LoVo (cell line): ENCODE measurements at regions not wholly inside any gene's neighbourhood (a gene's known extent, or its start where the extent isn't known, plus 50 kb on each side); places are given as distances from the start of the nearest gene placed in this dataset.
A peak's percentile ranks its signal among the peaks of the same experiment; 100 is the strongest.
"Not testable (repeated sequence)": the region's sequence is repeated elsewhere in the genome, so short reads cannot be mapped to it uniquely, and the experiment has no call there.

Experiments
- DNase-seq: peaks from one replicate; pipeline ENCODE4 v3.0.0-alpha.2; 2016; ENCODE audit warnings: low spot score

DNA sequence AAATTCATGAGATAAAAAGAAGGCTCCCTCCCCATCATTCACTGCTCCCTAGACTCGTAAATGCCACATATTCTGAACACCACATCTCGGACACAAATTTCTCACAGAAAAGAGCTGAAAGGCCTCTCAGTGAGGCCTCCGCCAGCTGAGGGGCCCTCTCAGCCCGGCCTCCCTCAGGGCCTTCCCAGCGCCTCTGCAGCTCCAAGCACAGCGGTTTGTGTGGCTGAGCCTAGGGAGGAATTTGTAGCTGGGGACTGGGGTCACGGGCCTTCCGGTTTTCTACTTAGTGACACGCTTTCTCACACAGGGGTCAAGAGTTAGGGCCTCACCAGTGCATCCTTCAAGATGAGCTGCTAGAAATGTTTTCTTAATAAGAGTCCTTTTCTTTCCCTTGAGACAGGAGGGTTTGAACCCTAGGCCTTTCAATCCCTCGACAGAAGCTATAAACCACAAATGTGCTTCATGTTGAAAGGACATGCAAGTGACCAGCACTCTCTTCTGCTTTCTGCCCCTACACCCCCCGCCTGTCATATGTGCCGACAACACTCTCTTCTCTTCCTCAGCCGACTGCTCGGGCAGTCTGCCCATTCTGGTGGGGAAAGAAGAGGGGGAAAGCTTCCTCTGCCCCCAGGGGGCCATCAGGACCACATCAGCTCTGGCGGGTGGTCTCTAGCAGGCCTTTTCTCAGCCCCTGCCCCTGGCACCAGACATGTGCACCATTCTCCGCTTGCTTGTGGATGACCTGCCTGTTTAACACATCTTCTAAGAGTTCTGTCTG is 104.9 kb downstream of the CHIC2 start:
- no peak for DNase-seq

GRCh38 chr4:53956454-53956853 is 108.0 kb downstream of the CHIC2 start:
- no peak for DNase-seq

- no peak for DNase-seq
These were observed 108.4 kb downstream of the CHIC2 start for GRCh38 chr4:53956053-53956452.

DNA sequence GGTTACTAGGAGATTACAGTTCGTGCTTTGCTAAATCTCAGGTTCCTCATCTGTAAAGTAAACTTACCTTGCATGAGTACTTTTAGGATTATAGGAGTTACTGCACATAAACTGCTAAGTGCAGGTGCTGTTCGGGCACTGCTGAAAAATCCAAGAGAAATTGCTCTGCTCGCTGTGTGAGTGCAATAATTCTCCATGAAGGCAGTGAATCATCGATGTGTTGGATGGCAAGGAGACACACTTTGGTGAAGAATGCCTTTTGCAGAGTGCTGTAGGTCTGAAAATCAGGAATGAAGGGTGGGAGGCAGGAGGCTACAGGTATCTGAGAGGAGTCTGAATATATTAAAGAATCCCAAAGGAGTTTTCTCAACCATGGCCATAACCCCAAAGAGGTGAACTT is 113.0 kb downstream of the CHIC2 start:
- no peak for DNase-seq

- peak; percentile 91 for DNase-seq
These were observed 120.9 kb downstream of the CHIC2 start for GRCh38 chr4:53943345-53944085.

- no peak for DNase-seq
These were observed 121.7 kb downstream of the CHIC2 start for GRCh38 chr4:53942712-53943111.

DNA sequence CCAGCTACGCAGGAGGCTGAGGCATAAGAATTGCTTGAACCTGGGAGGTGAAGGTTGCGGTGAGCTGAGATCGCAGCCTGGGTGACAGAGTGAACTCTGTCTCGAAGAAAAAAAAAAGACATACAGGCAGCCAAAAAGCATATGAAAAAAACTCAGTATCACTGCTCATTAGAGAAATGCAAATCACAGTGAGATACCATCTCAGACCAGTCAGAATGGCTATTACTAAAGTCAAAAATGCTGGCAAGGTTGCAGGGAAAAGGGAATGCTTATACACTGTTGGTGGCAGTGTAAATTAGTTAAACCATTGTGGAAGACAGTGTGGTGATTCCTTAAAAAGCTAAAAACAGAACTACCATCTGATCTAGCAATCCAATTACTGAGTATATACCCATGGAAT is 123.1 kb downstream of the CHIC2 start:
- no peak for DNase-seq

DNA sequence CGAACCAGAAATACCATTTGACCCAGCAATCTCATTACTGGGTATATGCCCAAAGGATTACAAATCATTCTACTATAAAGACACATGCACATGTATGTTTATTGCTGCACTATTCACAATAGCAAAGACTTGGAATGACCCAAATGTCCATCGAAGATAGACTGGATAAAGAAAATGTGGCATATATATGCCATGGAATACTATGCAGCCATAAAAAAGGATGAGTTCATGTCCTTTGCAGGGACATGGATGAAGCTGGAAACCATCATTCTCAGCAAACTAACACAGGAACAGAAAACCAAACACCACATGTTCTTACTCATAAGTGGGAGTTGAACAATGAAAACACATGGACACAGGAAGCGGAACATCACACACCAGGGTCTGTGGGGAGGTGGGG is 124.5 kb downstream of the CHIC2 start:
- DNase-seq: not testable (repeated sequence)

GRCh38 chr4:53937918-53938317 is 126.5 kb downstream of the CHIC2 start:
- no peak for DNase-seq

- no peak for DNase-seq
These were observed 127.1 kb downstream of the CHIC2 start for GRCh38 chr4:53937327-53937726.

DNA sequence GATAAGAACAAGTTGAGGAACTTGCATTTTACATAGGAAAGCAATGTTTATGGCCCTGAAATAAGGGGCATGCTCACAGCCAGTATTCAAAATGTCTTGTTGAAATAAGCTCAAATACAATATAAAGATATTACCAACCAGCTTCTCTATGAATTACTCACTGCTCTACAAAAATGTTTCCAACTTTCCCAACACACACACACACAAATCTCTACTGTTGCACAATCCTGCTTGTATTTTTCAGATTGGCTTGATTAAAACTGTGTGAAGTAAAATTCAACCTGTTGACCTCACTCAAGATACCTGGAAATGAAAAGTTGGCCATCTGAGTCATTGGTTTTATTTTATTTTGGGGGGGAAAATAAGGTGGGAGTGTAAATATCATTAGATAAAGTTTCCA is 128.6 kb downstream of the CHIC2 start:
- no peak for DNase-seq

DNA sequence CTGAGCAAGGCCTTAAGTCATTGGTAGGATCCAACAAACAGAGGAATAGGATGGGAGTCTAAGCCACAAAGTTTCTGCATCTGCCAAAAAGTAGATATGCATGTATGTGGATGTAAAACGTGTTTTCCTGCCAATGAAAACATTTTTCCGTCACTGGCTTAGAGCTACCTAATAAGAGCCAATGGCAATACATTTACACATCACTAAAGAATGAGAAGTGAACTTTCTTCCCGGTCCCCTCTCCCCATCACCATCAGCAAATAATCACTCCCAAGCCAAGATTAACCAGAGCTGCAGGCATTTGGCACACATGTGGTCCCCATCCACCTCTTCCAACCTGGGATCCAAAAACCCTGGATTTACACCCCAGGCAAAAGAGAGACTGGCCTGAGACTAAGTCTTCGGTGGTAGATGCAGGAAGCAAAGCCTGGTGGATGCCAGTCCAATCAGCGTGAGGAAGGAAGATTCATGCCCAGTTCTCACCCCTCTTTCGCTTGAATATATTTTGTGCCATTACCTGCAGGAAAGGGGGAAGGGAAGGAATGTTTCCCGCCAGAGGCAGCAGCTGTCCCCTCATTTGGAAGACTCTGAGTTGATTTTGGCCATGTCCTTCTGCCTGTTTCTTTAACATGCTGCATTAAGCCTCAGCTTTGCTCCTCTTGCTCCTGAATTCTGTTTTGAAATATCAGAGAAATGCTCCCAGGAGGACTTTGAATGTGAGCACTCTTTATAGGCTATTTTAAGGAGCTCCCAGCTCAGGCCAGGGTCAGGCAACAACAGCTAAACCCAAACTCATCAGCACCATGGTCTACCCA is 131.4 kb downstream of the CHIC2 start:
- DNase-seq: no peak

DNA sequence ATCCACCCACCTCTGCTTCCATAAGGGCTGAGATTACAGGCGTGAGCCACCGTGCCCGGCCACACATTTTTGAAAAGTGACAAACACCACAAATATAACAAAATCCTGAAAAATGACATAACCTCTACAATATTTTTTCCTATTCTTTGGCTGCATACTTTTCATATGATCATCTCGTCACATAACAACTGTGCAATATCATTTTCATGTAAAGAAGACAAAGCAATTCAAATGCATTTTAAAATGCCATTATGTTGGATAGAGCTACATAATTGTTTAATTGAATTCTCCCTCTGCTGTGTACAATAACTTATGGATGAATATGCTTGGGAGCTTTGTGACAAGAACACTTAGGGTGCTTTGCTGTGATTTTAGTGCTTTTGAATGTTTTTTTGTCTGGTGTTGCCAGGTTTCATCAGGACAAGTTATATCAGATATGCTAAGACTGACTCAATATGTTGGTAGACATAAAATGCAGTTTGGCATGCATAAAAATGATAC is 132.9 kb downstream of the CHIC2 start:
- no peak for DNase-seq

- peak; percentile 71 for DNase-seq
These were observed 134.2 kb downstream of the CHIC2 start for GRCh38 chr4:53929955-53930798.

DNA sequence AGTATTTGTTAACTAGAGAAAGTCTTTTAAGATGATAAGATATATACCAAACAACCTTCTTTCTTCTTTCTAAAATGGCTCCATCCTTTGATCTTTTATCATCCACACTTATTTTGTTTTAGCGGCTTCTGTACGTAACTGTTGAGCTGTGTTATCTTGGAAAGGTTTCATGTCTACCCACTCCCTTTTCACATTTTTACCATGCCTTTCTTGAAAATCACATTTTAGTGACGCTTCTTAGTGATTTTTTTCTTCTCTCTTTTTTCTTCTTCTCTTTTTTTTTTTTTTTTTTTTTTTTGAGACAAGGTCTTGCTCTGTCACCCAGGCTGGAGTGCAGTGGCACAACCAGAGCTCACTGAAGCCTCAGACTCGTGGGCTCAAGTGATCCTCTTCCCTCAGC is 135.1 kb downstream of the CHIC2 start:
- no peak for DNase-seq

DNA sequence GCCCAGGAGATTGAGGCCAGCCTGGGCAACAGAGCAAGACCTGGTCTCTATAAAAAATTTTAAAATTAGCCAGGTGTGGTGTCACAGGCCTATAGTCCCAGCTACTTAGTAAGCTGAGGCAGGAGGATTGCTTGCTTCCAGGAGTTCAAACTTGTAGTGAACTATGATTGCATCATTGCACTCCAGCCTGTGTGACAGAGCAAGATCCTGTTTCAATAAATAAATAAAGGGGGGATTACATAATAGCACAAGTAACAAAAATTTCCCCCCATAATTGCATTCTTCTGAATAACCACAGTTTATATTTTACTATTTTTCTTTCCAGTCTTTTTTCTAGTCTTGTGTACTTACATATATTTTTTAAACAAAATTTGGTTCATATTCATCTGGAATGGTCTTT is 135.6 kb downstream of the CHIC2 start:
- no peak for DNase-seq

DNA sequence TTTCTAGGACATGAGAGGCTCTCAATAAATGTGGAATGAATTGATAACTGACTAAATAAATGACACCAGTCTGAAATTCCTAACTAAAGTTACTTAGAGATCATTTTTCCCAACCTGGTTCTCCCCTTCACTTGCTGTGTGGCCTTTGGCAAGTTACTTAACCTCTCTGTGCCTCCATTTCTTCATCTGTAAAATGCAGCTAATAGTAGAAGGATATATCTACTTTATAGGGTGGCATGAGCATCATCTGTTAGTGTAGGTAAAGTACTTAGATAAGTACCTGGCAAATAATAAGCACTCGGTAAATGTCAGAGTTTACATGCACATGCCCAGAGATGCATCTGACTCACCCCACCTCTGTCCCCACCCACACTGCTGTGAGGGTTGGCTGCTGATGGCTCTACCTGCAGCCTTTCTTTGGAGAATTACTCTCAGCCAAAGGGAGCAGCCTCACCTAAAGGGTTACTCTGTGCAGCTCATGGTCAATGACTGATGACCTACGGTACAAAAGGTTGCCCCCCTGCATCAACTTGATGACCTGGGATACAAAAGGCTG is 139.3 kb downstream of the CHIC2 start:
- no peak for DNase-seq

DNA sequence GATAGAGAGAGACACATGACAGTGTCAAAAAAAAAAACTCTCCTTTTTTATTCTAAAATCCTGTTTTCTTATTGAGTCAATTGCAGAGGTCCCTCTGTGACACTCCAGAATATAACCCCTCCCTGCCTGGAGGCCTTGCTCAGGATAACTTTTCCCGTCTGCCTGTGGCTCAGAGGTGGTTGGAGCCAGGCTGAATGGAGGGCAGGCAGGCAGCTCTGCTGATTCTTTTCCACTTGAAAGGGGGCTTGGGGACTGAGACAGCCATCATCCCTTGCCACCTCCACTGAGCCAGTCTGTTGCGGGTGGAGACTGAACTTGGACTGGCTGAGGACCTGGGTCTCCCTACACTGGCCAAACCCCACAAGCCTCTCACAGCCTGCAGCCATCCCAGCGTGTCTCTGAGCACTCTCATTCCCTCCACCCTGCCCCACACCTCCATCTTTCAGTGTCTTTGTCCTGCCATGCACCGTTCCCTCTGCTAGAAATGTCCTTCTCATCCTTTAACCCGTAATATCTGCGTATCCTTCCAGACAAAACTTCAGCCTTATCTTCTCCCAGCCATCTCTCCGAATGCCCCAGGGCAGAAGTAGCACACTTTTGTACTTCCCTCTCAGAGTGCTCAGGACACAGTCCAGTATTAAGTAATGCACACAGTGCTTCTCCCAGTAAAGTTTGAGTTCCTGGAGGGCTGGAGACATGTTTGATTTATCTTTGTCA is 139.9 kb downstream of the CHIC2 start:
- DNase-seq: no peak

DNA sequence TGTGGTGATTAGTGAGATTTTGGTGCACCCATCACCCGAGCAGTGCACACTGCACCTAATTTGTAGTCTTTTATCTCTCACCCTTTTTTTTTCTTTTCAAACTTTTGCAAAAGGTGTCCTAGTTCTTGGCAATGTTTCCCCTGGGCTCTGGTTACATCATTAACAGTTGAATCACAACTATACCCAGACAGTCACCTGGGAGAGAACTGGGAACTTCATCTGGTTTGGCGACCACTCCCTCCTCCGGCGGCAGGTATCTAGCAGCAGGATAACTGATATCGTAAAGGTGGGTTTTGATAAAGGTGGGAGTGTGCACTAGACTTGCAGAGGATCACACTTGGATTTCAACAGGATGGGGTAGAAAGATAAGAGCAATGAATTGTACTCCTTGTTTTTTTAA is 140.5 kb downstream of the CHIC2 start:
- DNase-seq: no peak

DNA sequence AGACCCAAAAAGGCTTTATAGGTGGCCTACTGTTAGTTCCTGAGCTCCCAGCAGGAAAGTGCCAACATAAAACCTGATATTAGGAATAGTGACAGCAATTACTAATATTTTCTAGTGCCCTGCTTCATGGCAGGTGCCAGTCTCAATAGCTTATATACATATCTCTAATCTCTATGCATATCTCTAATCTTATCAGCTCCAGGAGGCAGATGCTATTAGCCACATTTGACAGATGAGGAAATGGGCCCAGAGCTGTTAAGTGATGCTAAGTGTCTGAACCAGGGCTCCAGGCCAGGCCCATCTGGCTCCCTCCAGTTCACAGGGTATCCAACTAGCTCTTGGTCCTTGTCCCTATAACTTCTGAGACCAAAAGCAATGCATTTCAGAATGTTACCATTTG is 142.5 kb downstream of the CHIC2 start:
- no peak for DNase-seq

DNA sequence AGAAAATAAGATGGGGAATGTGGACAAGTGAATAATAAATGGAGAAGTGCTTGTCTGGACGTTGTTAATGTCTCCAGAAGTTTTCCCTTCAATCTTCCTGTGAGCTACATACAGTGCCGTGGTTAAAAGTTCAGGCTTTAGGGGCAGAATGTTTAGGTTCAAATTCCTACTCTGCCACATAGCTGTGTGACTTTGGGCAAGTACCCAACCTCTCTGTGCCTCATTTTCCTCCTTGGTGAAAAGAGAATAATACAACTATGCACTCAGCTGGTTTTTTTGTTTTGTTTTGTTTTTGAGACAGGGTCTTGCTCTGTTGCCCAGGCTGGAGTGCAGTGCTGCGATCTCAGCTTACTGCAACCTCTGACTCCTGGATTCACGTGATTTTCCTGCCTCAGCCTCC is 143.5 kb downstream of the CHIC2 start:
- DNase-seq: no peak
